ENCODE measurements at regions not wholly inside any gene's neighbourhood (a gene's known extent, or its start where the extent isn't known, plus 50 kb on each side); places are given as distances from the start of the nearest gene placed in this dataset.

DNA sequence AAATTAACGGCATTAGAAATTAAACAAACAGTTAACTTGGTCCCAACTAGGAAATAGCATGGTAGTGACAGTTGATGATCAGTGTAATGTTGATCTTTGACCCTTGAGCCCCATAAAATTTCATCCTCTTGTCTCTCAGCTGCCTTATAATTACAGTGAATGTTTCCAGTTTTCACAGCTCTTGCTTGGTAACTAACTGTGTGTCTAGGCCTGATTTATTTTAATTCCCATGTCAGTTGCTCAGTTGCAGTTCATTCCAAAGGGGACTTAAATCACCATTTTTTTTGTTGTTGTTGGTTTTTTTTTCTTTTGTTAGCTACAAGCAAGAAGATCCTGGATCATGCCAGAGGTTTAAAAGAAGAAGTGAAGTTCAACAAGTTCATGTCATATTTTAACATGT lies 1883.7 kb upstream of the FLRT2 start:
- CTCF ChIA-PET = no interaction called here
- intact Hi-C loops (cut with micrococcal nuclease; ENCODE audit: unreplicated experiment) (no loop called here), in situ Hi-C loops (cut with HindIII; ENCODE audit: low pct_unique_long_range_greater_than_20kb, low sequenced_read_pairs) (no loop called here)
- Histone ChIP-seq H3K27me3 (ENCODE audit: control insufficient read depth, insufficient read depth, low read length) (no peaks in the 10 kb centered on the region), H3K9me3 (ENCODE audit: control insufficient read depth, insufficient read depth, low read depth, low read length) (no peaks in the 10 kb centered on the region), H3K4me3 (ENCODE audit: low read depth in 2 of 2, low read length in 2 of 2) (no peak overlapping the region), H3K36me3 (ENCODE audit: control insufficient read depth, insufficient read depth, low read length) (no peaks in the 10 kb centered on the region), H3K27ac (ENCODE audit: low read length) (no peak overlapping the region), H3K4me1 (ENCODE audit: control insufficient read depth, insufficient read depth, low read length) (no peaks in the 10 kb centered on the region)
- POLR2A ChIA-PET = no interaction called here
- no peak for DNase-seq (ENCODE audit: low read depth, low spot score)
- ATAC-seq = no peak
- no TSS peak for BruUV-seq (replicated peaks)
- TF ChIP-seq POLR2AphosphoS5 (IDR thresholded peaks at IDR 0.05; ENCODE audit: low read depth, low read length) = no peak
- no peak for TF ChIP-seq REST (IDR thresholded peaks at IDR 0.05; ENCODE audit: insufficient read depth in 1 of 2, low read depth in 2 of 2, low read length in 1 of 2)
- no peak for TF ChIP-seq CTCF (IDR thresholded peaks at IDR 0.05)
- no peak for TF ChIP-seq TCF7L2 (IDR thresholded peaks at IDR 0.05; ENCODE audit: low read depth, low read length)
- no peak for TF ChIP-seq SIN3A (IDR thresholded peaks at IDR 0.05; ENCODE audit: borderline replicate concordance, insufficient read depth, low read depth, low read length)

DNA sequence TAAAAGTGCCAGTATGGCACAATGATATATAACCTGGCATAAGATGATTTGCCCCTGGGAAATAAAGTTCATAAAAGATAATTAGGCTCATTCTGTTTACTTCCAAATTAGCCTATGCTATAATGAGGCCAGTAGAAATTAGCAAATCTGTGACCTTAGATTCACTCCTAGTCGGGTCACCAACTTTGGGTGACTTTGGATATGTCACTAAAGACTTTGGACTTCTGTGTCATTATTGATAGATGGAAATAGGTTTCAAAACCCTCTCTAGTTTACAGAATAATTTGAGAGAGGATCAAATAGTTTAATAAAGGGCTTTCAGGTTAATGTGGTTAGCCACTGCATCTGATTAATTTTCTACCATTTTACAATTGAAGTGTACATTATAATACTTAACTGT lies 1869.3 kb upstream of the FLRT2 start:
- intact Hi-C loops (cut with micrococcal nuclease; ENCODE audit: unreplicated experiment) = no loop called here
- ChIA-PET POLR2A (no interaction called here), CTCF (no interaction called here)
- Histone ChIP-seq H3K27me3 (ENCODE audit: control insufficient read depth, insufficient read depth, low read length) (no peaks in the 10 kb centered on the region), H3K4me1 (ENCODE audit: control insufficient read depth, insufficient read depth, low read length) (no peaks in the 10 kb centered on the region), H3K27ac (ENCODE audit: low read length) (no peak overlapping the region), H3K9me3 (ENCODE audit: control insufficient read depth, insufficient read depth, low read depth, low read length) (no peaks in the 10 kb centered on the region), H3K36me3 (ENCODE audit: control insufficient read depth, insufficient read depth, low read length) (no peaks in the 10 kb centered on the region), H3K4me3 (ENCODE audit: low read depth in 2 of 2, low read length in 2 of 2) (no peak overlapping the region)
- BruUV-seq (replicated peaks) = no TSS peak
- in situ Hi-C loops (cut with HindIII; ENCODE audit: low pct_unique_long_range_greater_than_20kb, low sequenced_read_pairs) = no loop called here
- no peak for DNase-seq (ENCODE audit: low read depth, low spot score)
- TF ChIP-seq CTCF (IDR thresholded peaks at IDR 0.05) = no peak
- TF ChIP-seq SIN3A (IDR thresholded peaks at IDR 0.05; ENCODE audit: borderline replicate concordance, insufficient read depth, low read depth, low read length) = no peak
- TF ChIP-seq TCF7L2 (IDR thresholded peaks at IDR 0.05; ENCODE audit: low read depth, low read length) = no peak
- TF ChIP-seq REST (IDR thresholded peaks at IDR 0.05; ENCODE audit: insufficient read depth in 1 of 2, low read depth in 2 of 2, low read length in 1 of 2) = no peak
- no peak for TF ChIP-seq POLR2AphosphoS5 (IDR thresholded peaks at IDR 0.05; ENCODE audit: low read depth, low read length)
- no peak for ATAC-seq
